Kidney (tissue), 13 donors: ENCODE measurements at regions not wholly inside any gene's neighbourhood (a gene's known extent, or its start where the extent isn't known, plus 50 kb on each side); places are given as distances from the start of the nearest gene placed in this dataset.

Experiments
- DNase-seq, 5 donors: peaks; one replicate each; pipeline ENCODE4 v3.0.0-alpha.2; 2013 to 2020
- FAIRE-seq: peaks from 2 replicates; lab custom pipeline; 2012; peaks lifted over from hg19 to GRCh38; lab: Jason Lieb, UNC
- H3K27ac ChIP-seq, 2 donors: one replicate each; pipeline ENCODE4 v1.7.0; 2013; ENCODE audit warnings: low read depth in 2 of 2, low read length in 2 of 2, inconsistent platforms in 1 of 2
- H3K27me3 ChIP-seq: one replicate; pipeline ENCODE4 v1.7.1; 2013; ENCODE audit warnings: low read length, inconsistent platforms; ENCODE audit not compliant: control insufficient read depth, insufficient read depth
- H3K36me3 ChIP-seq, 3 donors: one replicate each; pipeline versions ENCODE4 v1.7.0 to v1.7.1; 2013; ENCODE audit warnings: low read length in 3 of 3, control low read depth in 1 of 3, inconsistent platforms in 1 of 3; ENCODE audit not compliant: insufficient read depth in 3 of 3, control insufficient read depth in 2 of 3
- H3K4me1 ChIP-seq, 3 donors: one replicate each; pipeline versions ENCODE4 v1.7.0 to v1.7.1; 2013; ENCODE audit warnings: low read length in 3 of 3, inconsistent platforms in 1 of 3, low read depth in 1 of 3; ENCODE audit not compliant: control insufficient read depth in 2 of 3, insufficient read depth in 2 of 3
- H3K4me3 ChIP-seq, 3 donors: one replicate each; pipeline versions ENCODE4 v1.7.0 to v1.8.1; 2013; ENCODE audit warnings: low read length in 3 of 3, control low read depth in 1 of 3, inconsistent platforms in 1 of 3
- H3K9ac ChIP-seq, 3 donors: one replicate each; pipeline versions ENCODE4 v1.7.0 to v1.7.1; 2013; ENCODE audit warnings: low read length in 3 of 3, control low read depth in 1 of 3, inconsistent platforms in 1 of 3
- H3K9me3 ChIP-seq, 3 donors: one replicate each; pipeline versions ENCODE4 v1.7.0 to v1.7.1; 2013; ENCODE audit warnings: low read length in 3 of 3, control low read depth in 1 of 3, inconsistent platforms in 1 of 3; ENCODE audit not compliant: control insufficient read depth in 2 of 3, insufficient read depth in 1 of 3
- CTCF ChIP-seq: IDR thresholded peaks from 3 replicates; pipeline ENCODE4 v1.5.1; 2012; ENCODE audit warnings: mild to moderate bottlenecking, moderate library complexity, borderline replicate concordance; ENCODE audit not compliant: insufficient read depth; ENCODE audit errors: extremely low read depth
- intact Hi-C: fragments of 100-400 bp; cut with DNase I; formaldehyde crosslinking; loops from one replicate; pipeline ENCODE4 v1.11.1; 2022
- donor health status: control.
- donor health status: control.
- donor health status: control.
- donor health status: control.
- donor health status: control.
- donor health status: DM: yes; HTN: yes; CAD: no.
- donor health status: Normal renal cell carcinoma (clear cell type).

GRCh38 chr18:78683191-78684010 lies 296.2 kb upstream of the SALL3 start:
- Histone ChIP-seq H3K9me3 (no peaks in the 10 kb centered on the region), H3K9ac (no peak overlapping the region), H3K27me3 (no peaks in the 10 kb centered on the region), H3K27ac (no peak overlapping the region), H3K4me1 (no peaks in the 10 kb centered on the region), H3K36me3 (no peaks in the 10 kb centered on the region), H3K4me3 (no peak overlapping the region)
- FAIRE-seq (no peak), DNase-seq (no peak)
- TF ChIP-seq CTCF: no peak
- intact Hi-C loops: no loop called here

GRCh38 chr18:78685250-78685979 lies 294.2 kb upstream of the SALL3 start:
- DNase-seq: no peak
- TF ChIP-seq CTCF: no peak
- no peak for FAIRE-seq
- H3K4me1 ChIP-seq: no peaks in the 10 kb centered on the region
- intact Hi-C loops: no loop called here
- H3K27ac ChIP-seq: no peak overlapping the region
- no peak overlapping the region for H3K9ac ChIP-seq
- no peaks in the 10 kb centered on the region for H3K9me3 ChIP-seq
- H3K36me3 ChIP-seq: no peaks in the 10 kb centered on the region
- H3K4me3 ChIP-seq: no peak overlapping the region
- H3K27me3 ChIP-seq: no peaks in the 10 kb centered on the region

- DNase-seq: no peak
- intact Hi-C loops: no loop called here
- no peak for FAIRE-seq
Observed at GRCh38 chr18:78685980-78686530, 293.6 kb upstream of the SALL3 start.

More at GRCh38 chr18:78685980-78686530, 293.6 kb upstream of the SALL3 start:
- H3K27ac ChIP-seq: no peak overlapping the region
- no peaks in the 10 kb centered on the region for H3K9me3 ChIP-seq
- H3K4me1 ChIP-seq: no peaks in the 10 kb centered on the region
- H3K27me3 ChIP-seq: no peaks in the 10 kb centered on the region
- no peaks in the 10 kb centered on the region for H3K36me3 ChIP-seq
- TF ChIP-seq CTCF: no peak
- no peak overlapping the region for H3K9ac ChIP-seq
- H3K4me3 ChIP-seq: no peak overlapping the region
